KMS-11 (cell line): ENCODE measurements at regions not wholly inside any gene's neighbourhood (a gene's known extent, or its start where the extent isn't known, plus 50 kb on each side); places are given as distances from the start of the nearest gene placed in this dataset.

Experiments
- H2AFZ ChIP-seq: fragments of 200-600 bp; sonication (generic); 2 replicates; pipeline ENCODE4 v1.6.1; 2016; ENCODE audit warnings: antibody characterized with exemption, mixed run types, low read depth
- H3K27ac ChIP-seq: fragments of 200-600 bp; sonication (generic); 2 replicates; pipeline ENCODE4 v1.6.1; 2016; ENCODE audit warnings: mild to moderate bottlenecking, mixed run types
- H3K27me3 ChIP-seq: fragments of 200-600 bp; sonication (generic); 2 replicates; pipeline ENCODE4 v1.6.1; 2017; ENCODE audit warnings: mild to moderate bottlenecking, low read depth, mixed run types, moderate library complexity; ENCODE audit not compliant: insufficient read depth
- H3K36me3 ChIP-seq: fragments of 200-600 bp; sonication (generic); 2 replicates; pipeline ENCODE4 v1.6.1; 2017; ENCODE audit warnings: mild to moderate bottlenecking, mixed run types; ENCODE audit not compliant: insufficient read depth
- H3K4me1 ChIP-seq: fragments of 200-600 bp; sonication (generic); 2 replicates; pipeline ENCODE4 v1.6.1; 2016; ENCODE audit warnings: mild to moderate bottlenecking, low read depth, mixed run types; ENCODE audit not compliant: poor library complexity, severe bottlenecking
- H3K4me2 ChIP-seq: fragments of 200-600 bp; sonication (generic); 2 replicates; pipeline ENCODE4 v1.7.0; 2016; ENCODE audit warnings: mild to moderate bottlenecking, mixed run types
- H3K4me3 ChIP-seq: fragments of 200-600 bp; sonication (generic); IDR thresholded peaks from 2 replicates; pipeline ENCODE4 v1.6.1; 2017; ENCODE audit warnings: low read depth, low read length, mixed read lengths; ENCODE audit not compliant: insufficient read depth
- H3K79me2 ChIP-seq: fragments of 200-600 bp; sonication (generic); 2 replicates; pipeline ENCODE4 v1.6.1; 2016; ENCODE audit warnings: low read depth, mixed run types; ENCODE audit not compliant: insufficient read depth
- H3K9ac ChIP-seq: fragments of 200-600 bp; sonication (generic); 2 replicates; pipeline ENCODE4 v1.6.1; 2016; ENCODE audit warnings: mild to moderate bottlenecking, mixed run types
- H4K20me1 ChIP-seq: fragments of 200-600 bp; sonication (generic); 2 replicates; pipeline ENCODE4 v1.6.1; 2016; ENCODE audit warnings: mild to moderate bottlenecking, mixed run types; ENCODE audit not compliant: insufficient read depth
- CTCF ChIP-seq: fragments of 200-600 bp; sonication (generic); conservative IDR thresholded peaks from 2 replicates; pipeline ENCODE4 v1.6.1; 2017; ENCODE audit warnings: low read depth, mild to moderate bottlenecking, antibody characterized with exemption, low read length, moderate library complexity, mixed read lengths

DNA sequence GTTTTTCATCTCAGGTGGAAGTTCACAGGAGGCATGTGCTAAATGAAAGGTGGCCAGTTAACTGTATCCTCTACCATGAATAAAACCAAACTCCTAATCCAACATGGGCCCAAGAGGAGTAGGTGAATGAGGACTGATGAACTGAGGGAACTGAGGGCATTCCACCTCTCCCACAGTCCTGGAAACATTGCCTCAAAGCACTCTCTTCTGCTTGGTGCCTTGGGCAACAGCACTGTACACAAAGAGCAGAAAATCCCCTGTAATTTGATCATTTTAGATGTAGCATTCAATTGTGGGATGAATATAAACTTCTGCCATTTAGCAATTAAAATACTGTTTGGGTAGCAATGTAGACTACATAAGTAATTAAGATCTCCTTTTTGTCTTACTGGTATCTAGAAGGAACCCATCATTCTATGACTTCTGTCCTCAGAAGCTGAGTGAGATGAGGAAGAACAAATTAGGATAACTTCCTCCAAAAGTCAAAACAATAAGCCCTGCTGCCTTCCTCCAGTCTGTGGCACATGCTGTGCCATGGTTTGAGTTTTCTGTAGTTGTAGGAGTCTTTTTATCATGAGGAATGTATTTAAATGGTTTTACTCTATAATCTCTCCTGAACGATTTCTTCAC, 86.7 kb upstream of the ZEB2 start:
- no peak for TF ChIP-seq CTCF
- Histone ChIP-seq H3K4me1 (peaks cover 29% of the 10 kb centered on the region), H3K9ac (no peak overlapping the region), H3K27ac (no peak overlapping the region), H3K79me2 (no peaks in the 10 kb centered on the region), H3K4me2 (no peak overlapping the region), H3K27me3 (no peaks in the 10 kb centered on the region), H4K20me1 (no peaks in the 10 kb centered on the region), H2AFZ (no peak overlapping the region), H3K36me3 (no peaks in the 10 kb centered on the region), H3K4me3 (no peak overlapping the region)

- H3K27me3 ChIP-seq: no peaks in the 10 kb centered on the region
- no peak for TF ChIP-seq CTCF
- H3K9ac ChIP-seq: no peak overlapping the region
- H3K79me2 ChIP-seq: no peaks in the 10 kb centered on the region
- no peak overlapping the region for H3K4me2 ChIP-seq
- H3K4me3 ChIP-seq: no peak overlapping the region
- no peak overlapping the region for H3K27ac ChIP-seq
- no peak overlapping the region for H2AFZ ChIP-seq
- no peaks in the 10 kb centered on the region for H3K36me3 ChIP-seq
- H4K20me1 ChIP-seq: no peaks in the 10 kb centered on the region
- peaks cover 29% of the 10 kb centered on the region for H3K4me1 ChIP-seq
Observed at GRCh38 chr2:144605231-144605840, 85.4 kb upstream of the ZEB2 start.

DNA sequence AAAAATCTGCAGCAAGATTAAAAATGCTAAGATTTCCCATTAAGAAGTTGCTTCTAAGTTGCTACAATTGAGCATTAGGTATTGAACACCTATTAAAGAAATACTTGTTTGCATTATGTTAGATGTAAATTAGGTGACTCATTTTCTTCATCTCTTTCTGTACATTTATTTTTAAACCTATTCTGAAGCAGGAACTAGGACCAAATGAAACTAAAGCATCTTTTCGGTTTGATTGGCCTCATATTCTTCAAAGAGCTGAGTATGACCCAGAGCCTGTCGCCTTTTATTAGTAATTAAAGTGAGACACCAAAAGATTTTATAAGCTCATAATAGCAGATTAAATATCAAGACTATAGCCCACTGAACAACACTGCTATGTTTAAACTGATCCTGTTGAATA, 83.4 kb upstream of the ZEB2 start:
- Histone ChIP-seq H4K20me1 (no peaks in the 10 kb centered on the region), H3K4me2 (no peak overlapping the region), H3K79me2 (no peaks in the 10 kb centered on the region), H3K36me3 (no peaks in the 10 kb centered on the region), H2AFZ (no peak overlapping the region), H3K4me3 (no peak overlapping the region), H3K27ac (no peak overlapping the region), H3K9ac (no peak overlapping the region), H3K27me3 (no peaks in the 10 kb centered on the region), H3K4me1 (peaks cover 24% of the 10 kb centered on the region)
- TF ChIP-seq CTCF: no peak

- H3K79me2 ChIP-seq: no peaks in the 10 kb centered on the region
- H3K27ac ChIP-seq: no peak overlapping the region
- no peaks in the 10 kb centered on the region for H3K36me3 ChIP-seq
- H2AFZ ChIP-seq: no peak overlapping the region
- H3K4me1 ChIP-seq: no peaks in the 10 kb centered on the region
- H3K27me3 ChIP-seq: no peaks in the 10 kb centered on the region
- no peak overlapping the region for H3K9ac ChIP-seq
- no peak overlapping the region for H3K4me2 ChIP-seq
- no peaks in the 10 kb centered on the region for H4K20me1 ChIP-seq
- no peak for TF ChIP-seq CTCF
- H3K4me3 ChIP-seq: no peak overlapping the region
Observed at GRCh38 chr2:144598906-144599305, 79.0 kb upstream of the ZEB2 start.
